ENCODE measurements at regions not wholly inside any gene's neighbourhood (a gene's known extent, or its start where the extent isn't known, plus 50 kb on each side); places are given as distances from the start of the nearest gene placed in this dataset.

DNA sequence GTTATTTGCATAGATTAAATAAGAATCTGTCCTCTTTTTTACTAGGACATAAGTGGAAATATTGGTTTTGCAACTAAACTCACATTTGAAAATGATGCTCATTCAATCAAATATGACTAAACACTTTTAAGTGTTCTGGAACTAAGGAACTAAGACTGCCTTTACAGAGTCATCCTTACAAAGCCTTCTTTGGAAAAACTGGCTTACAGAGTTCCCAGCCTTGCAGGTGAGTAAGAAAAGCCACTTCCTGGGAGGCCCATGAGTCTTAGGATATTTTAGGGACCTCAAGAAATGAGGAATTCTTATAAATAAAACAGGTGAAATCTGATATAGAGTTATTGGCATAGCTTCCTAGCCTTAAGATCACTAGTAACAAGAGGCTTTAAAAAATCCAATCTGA lies 135.5 kb downstream of the ALOX5 start:
- DNase-seq, result no peak
- intact Hi-C loops (cut with DNase I), result no loop called here
- Histone ChIP-seq H3K4me3 (no peak overlapping the region), H3K27me3 (no peaks in the 10 kb centered on the region), H3K4me1 (peaks cover 0 to 28% (median 19%) of the 10 kb centered on the region in 3 donors), H3K9me3 (no peaks in the 10 kb centered on the region), H3K27ac (no peak overlapping the region), H3K36me3 (no peaks in the 10 kb centered on the region)
- no peak for ATAC-seq
- TF ChIP-seq, protein P1, sequence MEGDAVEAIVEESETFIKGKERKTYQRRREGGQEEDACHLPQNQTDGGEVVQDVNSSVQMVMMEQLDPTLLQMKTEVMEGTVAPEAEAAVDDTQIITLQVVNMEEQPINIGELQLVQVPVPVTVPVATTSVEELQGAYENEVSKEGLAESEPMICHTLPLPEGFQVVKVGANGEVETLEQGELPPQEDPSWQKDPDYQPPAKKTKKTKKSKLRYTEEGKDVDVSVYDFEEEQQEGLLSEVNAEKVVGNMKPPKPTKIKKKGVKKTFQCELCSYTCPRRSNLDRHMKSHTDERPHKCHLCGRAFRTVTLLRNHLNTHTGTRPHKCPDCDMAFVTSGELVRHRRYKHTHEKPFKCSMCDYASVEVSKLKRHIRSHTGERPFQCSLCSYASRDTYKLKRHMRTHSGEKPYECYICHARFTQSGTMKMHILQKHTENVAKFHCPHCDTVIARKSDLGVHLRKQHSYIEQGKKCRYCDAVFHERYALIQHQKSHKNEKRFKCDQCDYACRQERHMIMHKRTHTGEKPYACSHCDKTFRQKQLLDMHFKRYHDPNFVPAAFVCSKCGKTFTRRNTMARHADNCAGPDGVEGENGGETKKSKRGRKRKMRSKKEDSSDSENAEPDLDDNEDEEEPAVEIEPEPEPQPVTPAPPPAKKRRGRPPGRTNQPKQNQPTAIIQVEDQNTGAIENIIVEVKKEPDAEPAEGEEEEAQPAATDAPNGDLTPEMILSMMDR (IDR thresholded peaks at IDR 0.05), result no peak
- FAIRE-seq, result no peak

GRCh38 chr10:45505311-45505710 lies 131.3 kb downstream of the ALOX5 start:
- TF ChIP-seq, protein P1 (IDR thresholded peaks at IDR 0.05), result no peak
- no peak for FAIRE-seq
- H3K9me3 ChIP-seq, result no peaks in the 10 kb centered on the region
- H3K4me1 ChIP-seq, result peaks cover 4 to 31% (median 20%) of the 10 kb centered on the region in 3 donors
- whole genome bisulfite sequencing, 2 donors, result 37 to 48% methylated on average over 2 of the region's 2 CpGs
- intact Hi-C loops (cut with DNase I), result no loop called here
- ATAC-seq, result peak in 2 of 4 donors; percentile 46 to 76
- H3K36me3 ChIP-seq, result no peaks in the 10 kb centered on the region
- no peak overlapping the region for H3K27ac ChIP-seq
- H3K27me3 ChIP-seq, result no peaks in the 10 kb centered on the region
- no peak for DNase-seq
- no peak overlapping the region for H3K4me3 ChIP-seq

- H3K4me1 ChIP-seq, result peaks cover 4 to 20% (median 13%) of the 10 kb centered on the region in 3 donors
- H3K9me3 ChIP-seq, result no peaks in the 10 kb centered on the region
- H3K27ac ChIP-seq, result no peak overlapping the region
- no peak for FAIRE-seq
- TF ChIP-seq, protein P1 (IDR thresholded peaks at IDR 0.05), result no peak
- H3K4me3 ChIP-seq, result no peak overlapping the region
- H3K36me3 ChIP-seq, result no peaks in the 10 kb centered on the region
- H3K27me3 ChIP-seq, result no peaks in the 10 kb centered on the region
- no peak for DNase-seq
- no peak for ATAC-seq
- intact Hi-C loops (cut with DNase I), result no loop called here
Measured at GRCh38 chr10:45502458-45502857, 128.4 kb downstream of the ALOX5 start.

- Histone ChIP-seq H3K36me3 (no peaks in the 10 kb centered on the region), H3K9me3 (no peaks in the 10 kb centered on the region), H3K4me1 (peaks cover 4 to 18% (median 13%) of the 10 kb centered on the region in 3 donors), H3K4me3 (no peak overlapping the region), H3K27ac (no peak overlapping the region), H3K27me3 (no peaks in the 10 kb centered on the region)
- intact Hi-C loops (cut with DNase I), result no loop called here
- ATAC-seq, result no peak
- TF ChIP-seq, protein P1 (IDR thresholded peaks at IDR 0.05), result no peak
- no peak for DNase-seq
- FAIRE-seq, result no peak
Measured at GRCh38 chr10:45501791-45502190, 127.8 kb downstream of the ALOX5 start.

- peaks cover 4 to 15% (median 13%) of the 10 kb centered on the region in 3 donors for H3K4me1 ChIP-seq
- no peaks in the 10 kb centered on the region for H3K36me3 ChIP-seq
- no peak for ATAC-seq
- H3K4me3 ChIP-seq, result no peak overlapping the region
- no peak for FAIRE-seq
- TF ChIP-seq, protein P1 (IDR thresholded peaks at IDR 0.05), result no peak
- no peaks in the 10 kb centered on the region for H3K27me3 ChIP-seq
- no peak for DNase-seq
- H3K27ac ChIP-seq, result no peak overlapping the region
- intact Hi-C loops (cut with DNase I), result no loop called here
- peaks cover 0 to 3% (median 0%) of the 10 kb centered on the region in 4 donors for H3K9me3 ChIP-seq
- WGBS, 2 donors, result 94% methylated on average over 1 of the region's 1 CpG
Measured at GRCh38 chr10:45500798-45501197, 126.8 kb downstream of the ALOX5 start.
